VCaP (cell line): ENCODE measurements at regions not wholly inside any gene's neighbourhood (a gene's known extent, or its start where the extent isn't known, plus 50 kb on each side); places are given as distances from the start of the nearest gene placed in this dataset.
"Not testable (repeated sequence)": the region's sequence is repeated elsewhere in the genome, so short reads cannot be mapped to it uniquely, and the experiment has no call there.

Source experiments
- H3K27ac ChIP-seq: fragments of 450-650 bp; 2 replicates; pipeline ENCODE4 v1.5.1; 2017
- CTCF ChIP-seq: fragments of 450-650 bp; conservative IDR thresholded peaks from 2 replicates; pipeline ENCODE4 v1.5.1; 2017; ENCODE audit warnings: mild to moderate bottlenecking, moderate library complexity

GRCh38 chr9:38518826-38519225 lies 94.6 kb upstream of the IGFBPL1 start:
- no peak for TF ChIP-seq CTCF
- no peak overlapping the region for H3K27ac ChIP-seq

GRCh38 chr9:38516273-38516672 lies 92.0 kb upstream of the IGFBPL1 start:
- not testable (repeated sequence) for H3K27ac ChIP-seq

DNA sequence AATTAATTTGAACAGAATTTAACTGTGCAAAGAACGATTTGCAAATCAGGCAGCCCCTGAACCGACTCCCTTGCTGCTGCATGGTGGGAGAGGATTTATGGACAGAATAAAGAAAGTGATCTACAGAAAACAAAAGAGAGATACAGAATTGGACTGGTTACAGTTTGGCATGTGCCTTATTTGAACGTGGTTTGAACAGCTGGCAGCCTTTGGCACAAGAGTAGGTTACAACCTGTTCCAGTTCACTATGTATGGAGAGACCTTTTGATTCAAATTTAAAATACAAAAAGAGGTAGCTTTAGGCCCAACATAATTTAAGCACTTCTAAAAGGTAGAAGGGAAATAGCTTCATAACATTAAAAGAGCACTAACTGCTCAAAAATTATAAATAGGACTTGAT lies 90.8 kb upstream of the IGFBPL1 start:
- H3K27ac ChIP-seq, result not testable (repeated sequence)

DNA sequence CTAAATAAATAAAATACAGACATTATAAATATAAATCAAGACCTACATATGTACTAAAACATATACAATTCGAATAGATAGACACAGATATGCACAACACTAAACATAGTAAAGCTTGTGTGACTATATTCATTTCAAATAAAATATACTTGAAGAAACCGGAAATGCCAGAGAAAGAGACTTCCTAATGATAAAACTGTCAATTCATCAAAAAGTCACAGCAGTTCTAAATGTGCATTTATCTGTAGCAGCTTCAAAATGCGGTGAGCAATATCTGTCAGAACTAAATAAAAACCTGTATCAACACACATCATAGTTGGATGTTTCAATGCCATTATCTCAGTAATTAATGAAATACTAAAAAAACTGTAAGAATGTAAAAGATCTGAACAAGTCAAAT lies 86.1 kb upstream of the IGFBPL1 start:
- H3K27ac ChIP-seq, result not testable (repeated sequence)

DNA sequence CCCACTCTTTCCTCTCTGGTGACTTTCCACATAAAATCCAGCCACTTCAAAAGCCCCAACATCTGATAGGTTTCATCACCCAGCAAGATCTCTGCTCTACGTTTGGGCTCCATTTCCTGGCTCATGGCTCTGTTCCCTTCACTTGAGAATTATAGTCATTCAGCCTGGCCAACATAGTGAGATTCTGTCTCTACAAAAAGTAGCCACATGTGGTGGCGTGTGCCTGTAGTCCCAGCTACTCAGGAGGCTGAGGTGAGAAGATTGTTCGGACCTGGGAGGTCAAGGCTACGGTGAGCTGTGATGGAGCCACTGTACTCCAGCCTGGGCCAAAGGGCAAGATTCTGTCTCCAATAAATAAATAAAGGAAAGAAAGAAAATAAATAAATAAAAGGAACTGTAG lies 83.3 kb upstream of the IGFBPL1 start:
- no peak overlapping the region for H3K27ac ChIP-seq
- TF ChIP-seq CTCF, result no peak

GRCh38 chr9:38500171-38500570 lies 75.9 kb upstream of the IGFBPL1 start:
- H3K27ac ChIP-seq, result not testable (repeated sequence)

DNA sequence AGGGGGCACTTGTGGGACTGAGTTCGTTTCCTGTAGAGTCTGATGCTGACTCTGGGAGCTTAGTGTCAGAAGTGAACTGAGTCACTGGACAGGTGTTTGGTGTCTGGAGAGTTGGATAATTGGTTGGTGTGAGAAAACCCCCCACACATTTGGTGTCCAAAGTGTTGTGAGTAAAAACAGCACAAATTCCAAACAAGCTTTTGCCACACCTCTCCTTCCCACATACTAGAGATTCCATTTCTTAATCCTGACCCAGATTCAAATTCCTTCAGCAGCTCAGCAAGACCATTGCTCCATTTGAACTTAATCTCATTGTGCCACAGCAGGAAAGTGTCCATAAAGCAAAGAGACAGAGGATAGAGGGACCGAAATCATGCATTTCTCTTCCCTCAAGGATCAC lies 74.3 kb upstream of the IGFBPL1 start:
- not testable (repeated sequence) for H3K27ac ChIP-seq

GRCh38 chr9:38489057-38489456 lies 64.8 kb upstream of the IGFBPL1 start:
- no peak overlapping the region for H3K27ac ChIP-seq
- TF ChIP-seq CTCF, result no peak

GRCh38 chr9:38488156-38488698 lies 64.0 kb upstream of the IGFBPL1 start:
- no peak for TF ChIP-seq CTCF
- H3K27ac ChIP-seq, result no peak overlapping the region

GRCh38 chr9:38487418-38488155 lies 63.3 kb upstream of the IGFBPL1 start:
- H3K27ac ChIP-seq, result not testable (repeated sequence)

DNA sequence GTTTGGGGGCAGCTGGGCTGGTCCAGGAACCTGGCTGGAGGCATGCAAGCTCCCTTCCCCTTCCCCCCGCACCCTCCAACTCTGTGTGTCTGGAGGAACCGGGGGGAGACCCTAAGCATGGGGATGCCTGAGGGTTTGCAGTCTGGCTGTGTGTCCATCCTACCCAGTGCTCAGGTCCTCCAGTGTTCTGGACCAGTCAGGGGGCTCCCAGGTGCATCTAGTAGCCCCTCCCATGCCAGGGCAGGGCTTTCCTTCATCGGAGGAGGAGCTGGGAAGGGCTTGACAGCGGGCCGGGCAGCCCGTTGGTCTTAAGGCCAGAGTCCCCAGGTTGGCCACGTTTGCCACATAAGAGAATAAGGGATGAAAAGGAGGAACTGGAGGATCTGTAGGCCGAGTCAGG lies 62.6 kb upstream of the IGFBPL1 start:
- TF ChIP-seq CTCF, result no peak
- H3K27ac ChIP-seq, result no peak overlapping the region
